A673 (cell line): ENCODE measurements at regions not wholly inside any gene's neighbourhood (a gene's known extent, or its start where the extent isn't known, plus 50 kb on each side); places are given as distances from the start of the nearest gene placed in this dataset.

Source experiments
- BruUV-seq: library from RNA; stranded (reverse); fragments of 400-500 nt; replicated peaks from 2 replicates; lab custom pipeline; 2021; lab: Mats Ljungman, UMichigan
- CTCF ChIA-PET: fragments of 300-600 bp; sonication (Branson Sonifier 250); formaldehyde crosslinking; loops from one replicate; lab custom pipeline; 2022; ENCODE audit warnings: antibody characterized with exemption; lab: Charles Lee
- POLR2A ChIA-PET: fragments of 300-600 bp; sonication (Branson Sonifier 250); formaldehyde crosslinking; loops from one replicate; lab custom pipeline; 2022; ENCODE audit warnings: antibody characterized with exemption; ENCODE audit not compliant: low non-redundant PET; lab: Charles Lee
- DNase-seq: peaks from one replicate; pipeline ENCODE4 v3.0.0-alpha.2; 2015; ENCODE audit warnings: low spot score
- H3K27ac ChIP-seq: fragments of 200-600 bp; sonication (generic); 2 replicates; pipeline ENCODE4 v1.5.1; 2016; ENCODE audit warnings: mixed run types, low read depth, mild to moderate bottlenecking, mixed read lengths, antibody characterized with exemption, low read length; ENCODE audit not compliant: poor library complexity, severe bottlenecking
- H3K27me3 ChIP-seq: fragments of 200-600 bp; sonication (generic); replicated peaks from 2 replicates; pipeline ENCODE4 v1.6.1; 2017; ENCODE audit warnings: mixed run types, low read depth, mild to moderate bottlenecking, mixed read lengths, antibody characterized with exemption, low read length; ENCODE audit not compliant: insufficient read depth, poor library complexity
- H3K36me3 ChIP-seq: fragments of 200-600 bp; sonication (generic); 2 replicates; pipeline ENCODE4 v1.6.1; 2016; ENCODE audit warnings: mixed run types, mild to moderate bottlenecking, mixed read lengths, antibody characterized with exemption, low read length; ENCODE audit not compliant: insufficient read depth, poor library complexity, severe bottlenecking
- H3K4me1 ChIP-seq: fragments of 200-600 bp; sonication (generic); 2 replicates; pipeline ENCODE4 v1.6.1; 2017; ENCODE audit warnings: mixed run types, mild to moderate bottlenecking, mixed read lengths, antibody characterized with exemption, low read length; ENCODE audit not compliant: insufficient read depth, poor library complexity, severe bottlenecking
- H3K4me3 ChIP-seq: fragments of 200-600 bp; sonication (generic); 2 replicates; pipeline ENCODE4 v1.5.1; 2016; ENCODE audit warnings: low read depth, mixed run types, mild to moderate bottlenecking, mixed read lengths, low read length; ENCODE audit not compliant: poor library complexity, severe bottlenecking
- H3K9me3 ChIP-seq: fragments of 200-600 bp; sonication (generic); 2 replicates; pipeline ENCODE4 v1.6.1; 2016; ENCODE audit warnings: mixed run types, low read depth, mild to moderate bottlenecking, mixed read lengths, antibody characterized with exemption, low read length; ENCODE audit not compliant: poor library complexity, severe bottlenecking
- EZH2 ChIP-seq: fragments of 200-600 bp; sonication (generic); IDR thresholded peaks from 2 replicates; pipeline ENCODE4 v1.6.1; 2017; ENCODE audit warnings: borderline replicate concordance, low read depth, mild to moderate bottlenecking, mixed read lengths, antibody characterized with exemption, low read length; ENCODE audit not compliant: poor library complexity, severe bottlenecking
- intact Hi-C: fragments of 100-400 bp; cut with micrococcal nuclease; formaldehyde crosslinking; loops from one replicate; pipeline ENCODE4 v1.10.0; 2022; ENCODE audit not compliant: unreplicated experiment
- TF ChIP-seq, protein P1 (sequence below): fragments of 300-800, 200-600 bp; sonication (generic); conservative IDR thresholded peaks from 2 replicates; pipeline ENCODE4 v1.5.1; 2017; ENCODE audit warnings: low read depth, mild to moderate bottlenecking, antibody characterized with exemption, low read length, moderate library complexity, mixed read lengths

DNA sequence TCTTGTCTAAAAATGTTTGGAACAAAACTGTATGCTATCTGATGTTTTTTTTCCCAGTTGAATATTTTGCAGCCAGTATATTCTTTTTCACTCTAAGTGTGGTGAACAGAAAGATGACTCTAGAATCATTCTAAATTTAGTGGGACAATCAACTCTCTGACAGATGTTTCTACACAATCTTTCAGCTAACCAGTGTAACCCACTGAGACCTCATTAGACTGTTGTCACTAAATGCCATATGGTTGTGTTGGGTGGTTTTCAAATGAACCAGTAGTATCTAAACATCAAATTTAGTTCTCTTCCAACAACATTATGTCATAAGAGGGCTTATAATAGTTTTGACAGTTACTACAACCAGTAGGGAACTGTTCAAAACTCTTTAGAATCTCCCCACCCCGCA, 129.6 kb upstream of the PRLR start:
- TF ChIP-seq, protein P1, sequence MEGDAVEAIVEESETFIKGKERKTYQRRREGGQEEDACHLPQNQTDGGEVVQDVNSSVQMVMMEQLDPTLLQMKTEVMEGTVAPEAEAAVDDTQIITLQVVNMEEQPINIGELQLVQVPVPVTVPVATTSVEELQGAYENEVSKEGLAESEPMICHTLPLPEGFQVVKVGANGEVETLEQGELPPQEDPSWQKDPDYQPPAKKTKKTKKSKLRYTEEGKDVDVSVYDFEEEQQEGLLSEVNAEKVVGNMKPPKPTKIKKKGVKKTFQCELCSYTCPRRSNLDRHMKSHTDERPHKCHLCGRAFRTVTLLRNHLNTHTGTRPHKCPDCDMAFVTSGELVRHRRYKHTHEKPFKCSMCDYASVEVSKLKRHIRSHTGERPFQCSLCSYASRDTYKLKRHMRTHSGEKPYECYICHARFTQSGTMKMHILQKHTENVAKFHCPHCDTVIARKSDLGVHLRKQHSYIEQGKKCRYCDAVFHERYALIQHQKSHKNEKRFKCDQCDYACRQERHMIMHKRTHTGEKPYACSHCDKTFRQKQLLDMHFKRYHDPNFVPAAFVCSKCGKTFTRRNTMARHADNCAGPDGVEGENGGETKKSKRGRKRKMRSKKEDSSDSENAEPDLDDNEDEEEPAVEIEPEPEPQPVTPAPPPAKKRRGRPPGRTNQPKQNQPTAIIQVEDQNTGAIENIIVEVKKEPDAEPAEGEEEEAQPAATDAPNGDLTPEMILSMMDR = no peak
- no peak for TF ChIP-seq EZH2
- Histone ChIP-seq H3K4me1 (no peaks in the 10 kb centered on the region), H3K9me3 (no peaks in the 10 kb centered on the region), H3K36me3 (no peaks in the 10 kb centered on the region), H3K4me3 (no peak overlapping the region), H3K27ac (no peak overlapping the region), H3K27me3 (no peaks in the 10 kb centered on the region)
- ChIA-PET CTCF (no interaction called here), POLR2A (no interaction called here)
- no TSS peak for BruUV-seq
- no peak for DNase-seq
- intact Hi-C loops = no loop called here

DNA sequence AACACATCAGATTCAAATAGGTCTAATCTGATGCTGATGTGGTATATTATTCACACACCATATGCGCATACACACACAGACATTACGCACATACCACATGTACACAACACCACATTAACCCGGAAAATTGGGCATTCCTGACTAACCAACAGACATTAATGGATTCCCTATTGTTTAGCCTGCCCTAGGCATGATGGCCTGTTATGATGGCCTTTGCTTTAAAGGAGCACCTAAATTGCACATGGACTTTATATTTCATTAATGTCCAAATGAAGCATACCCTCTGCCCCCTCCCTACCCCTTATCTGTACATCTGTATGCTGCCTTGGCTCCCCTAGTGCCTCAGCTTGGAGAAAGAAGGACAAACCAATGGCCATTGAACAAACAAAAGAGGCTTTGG, 127.7 kb upstream of the PRLR start:
- DNase-seq = no peak
- Histone ChIP-seq H3K27me3 (no peaks in the 10 kb centered on the region), H3K4me3 (no peak overlapping the region), H3K4me1 (no peaks in the 10 kb centered on the region), H3K9me3 (no peaks in the 10 kb centered on the region), H3K36me3 (no peaks in the 10 kb centered on the region), H3K27ac (no peak overlapping the region)
- POLR2A ChIA-PET = no interaction called here
- no TSS peak for BruUV-seq
- intact Hi-C loops = no loop called here
- CTCF ChIA-PET = no interaction called here
- TF ChIP-seq, protein P1 = no peak
- no peak for TF ChIP-seq EZH2

DNA sequence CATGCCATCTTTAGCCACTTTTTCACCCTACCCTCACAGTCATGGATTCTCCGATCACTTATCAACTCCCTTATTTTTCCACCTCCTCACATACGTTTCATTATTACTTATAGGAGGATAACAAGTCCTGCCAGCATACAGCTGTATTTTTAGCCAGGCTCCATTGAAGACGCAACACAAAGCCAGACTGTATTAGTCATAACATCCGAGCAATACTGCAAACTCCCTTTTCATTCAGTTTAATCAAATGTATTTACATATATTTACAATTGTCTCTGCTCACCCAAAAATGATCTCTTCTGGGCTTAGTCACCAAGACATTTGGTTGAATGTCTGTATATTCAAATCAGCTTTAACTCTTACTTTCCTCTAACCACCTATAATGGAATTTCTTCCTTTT, 126.4 kb upstream of the PRLR start:
- H3K4me1 ChIP-seq = no peaks in the 10 kb centered on the region
- H3K36me3 ChIP-seq = no peaks in the 10 kb centered on the region
- ChIA-PET CTCF (interaction anchor here (0.7 kb wide), 1 partner anchor 569 kb away, joined by 7 read pairs; no protein-coding TSS in a partner anchor), POLR2A (no interaction called here)
- H3K27ac ChIP-seq = no peak overlapping the region
- DNase-seq = no peak
- BruUV-seq = no TSS peak
- H3K9me3 ChIP-seq = no peaks in the 10 kb centered on the region
- H3K4me3 ChIP-seq = no peak overlapping the region
- no peak for TF ChIP-seq EZH2
- TF ChIP-seq, protein P1 = no peak
- intact Hi-C loops = no loop called here
- no peaks in the 10 kb centered on the region for H3K27me3 ChIP-seq
